ENCODE measurements at regions not wholly inside any gene's neighbourhood (a gene's known extent, or its start where the extent isn't known, plus 50 kb on each side); places are given as distances from the start of the nearest gene placed in this dataset.

GRCh38 chr5:2530609-2531008 lies 220.9 kb downstream of the IRX2 start:
- no peak for DNase-seq (ENCODE audit: low spot score)

- no peak for DNase-seq (ENCODE audit: low spot score)
Measured at GRCh38 chr5:2529371-2530092, 221.9 kb downstream of the IRX2 start.

GRCh38 chr5:2525351-2525750 lies 226.1 kb downstream of the IRX2 start:
- DNase-seq (ENCODE audit: low spot score): no peak

- DNase-seq (ENCODE audit: low spot score): no peak
Measured at GRCh38 chr5:2524620-2525019, 226.9 kb downstream of the IRX2 start.

- no peak for DNase-seq (ENCODE audit: low spot score)
Measured at GRCh38 chr5:2523180-2523579, 228.3 kb downstream of the IRX2 start.

GRCh38 chr5:2522372-2522771 lies 229.1 kb downstream of the IRX2 start:
- no peak for DNase-seq (ENCODE audit: low spot score)

GRCh38 chr5:2519153-2519552 lies 232.3 kb downstream of the IRX2 start:
- DNase-seq (ENCODE audit: low spot score): no peak

GRCh38 chr5:2517451-2517850 lies 234.0 kb downstream of the IRX2 start:
- DNase-seq (ENCODE audit: low spot score): no peak

GRCh38 chr5:2515180-2515764 lies 236.2 kb downstream of the IRX2 start:
- no peak for DNase-seq (ENCODE audit: low spot score)

GRCh38 chr5:2514484-2514883 lies 237.0 kb downstream of the IRX2 start:
- no peak for DNase-seq (ENCODE audit: low spot score)

- no peak for DNase-seq (ENCODE audit: low spot score)
Measured at GRCh38 chr5:2511706-2512105, 239.8 kb downstream of the IRX2 start.

GRCh38 chr5:2511126-2511525 lies 240.4 kb downstream of the IRX2 start:
- DNase-seq (ENCODE audit: low spot score): no peak

GRCh38 chr5:2509527-2509926 lies 241.9 kb downstream of the IRX2 start:
- DNase-seq (ENCODE audit: low spot score): no peak

GRCh38 chr5:2508514-2508913 lies 243.0 kb downstream of the IRX2 start:
- DNase-seq (ENCODE audit: low spot score): no peak

GRCh38 chr5:2507611-2508010 lies 243.9 kb downstream of the IRX2 start:
- DNase-seq (ENCODE audit: low spot score): no peak

- DNase-seq (ENCODE audit: low spot score): no peak
Measured at GRCh38 chr5:2506603-2507002, 244.9 kb downstream of the IRX2 start.

- no peak for DNase-seq (ENCODE audit: low spot score)
Measured at GRCh38 chr5:2505217-2505616, 246.3 kb downstream of the IRX2 start.

GRCh38 chr5:2502970-2503594 lies 248.4 kb downstream of the IRX2 start:
- no peak for DNase-seq (ENCODE audit: low spot score)

GRCh38 chr5:2499917-2500316 lies 251.6 kb downstream of the IRX2 start:
- DNase-seq (ENCODE audit: low spot score): no peak

- no peak for DNase-seq (ENCODE audit: low spot score)
Measured at GRCh38 chr5:2496891-2497290, 254.6 kb downstream of the IRX2 start.

- no peak for DNase-seq (ENCODE audit: low spot score)
Measured at GRCh38 chr5:2496126-2496525, 255.4 kb downstream of the IRX2 start.

GRCh38 chr5:2493356-2493755 lies 258.1 kb downstream of the IRX2 start:
- DNase-seq (ENCODE audit: low spot score): no peak

GRCh38 chr5:2492476-2492875 lies 259.0 kb downstream of the IRX2 start:
- DNase-seq (ENCODE audit: low spot score): no peak

- no peak for DNase-seq (ENCODE audit: low spot score)
Measured at GRCh38 chr5:2491846-2492245, 259.6 kb downstream of the IRX2 start.
